Left cardiac atrium (tissue), 4 donors: ENCODE measurements at regions not wholly inside any gene's neighbourhood (a gene's known extent, or its start where the extent isn't known, plus 50 kb on each side); places are given as distances from the start of the nearest gene placed in this dataset.

Experiments
- ATAC-seq, 2 donors: fragments of 200-7000 bp; cut with Tn5 transposase; one replicate each; pipeline ENCODE4 v1.9.1; 2020; ENCODE audit warnings: mild to moderate bottlenecking in 2 of 2, moderate library complexity in 2 of 2
- DNase-seq: peaks from one replicate; pipeline ENCODE4 v3.0.0-alpha.2; 2020
- intact Hi-C, 2 donors: fragments of 100-400 bp; cut with DNase I; formaldehyde crosslinking; loops; one replicate each; pipeline versions ENCODE4 v1.14.1 to v1.15.1; 2022 to 2023
- donor health status: DM: no; HTN: yes; CAD: no.
- donor health status: DM: no; HTN: yes; CAD: no; lungs with severe emphysema.
- donor health status: DM: yes; HTN: yes; CAD: no.
- donor health status: Dilated cardiomyopathy.

DNA sequence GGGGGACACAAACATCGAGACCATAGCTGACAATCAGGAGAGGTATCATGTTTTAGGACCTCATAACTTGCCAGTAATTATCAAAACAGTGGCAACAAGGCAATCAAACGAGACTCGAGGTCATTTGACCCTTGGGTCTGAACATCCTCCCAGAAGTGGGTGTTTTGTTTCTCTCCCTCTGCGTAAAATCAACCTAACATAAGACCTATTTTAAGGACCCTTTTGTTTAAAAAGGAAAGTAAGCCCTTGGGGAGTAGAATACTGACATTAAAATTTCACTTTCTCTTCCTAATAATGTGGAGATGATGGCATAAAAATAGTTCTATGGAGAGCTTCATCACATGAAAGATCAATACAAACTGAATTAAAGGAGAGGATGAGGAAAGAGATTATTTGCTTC, 106.2 kb upstream of the PUDP start:
- DNase-seq (no peak), ATAC-seq (no peak)
- intact Hi-C loops: no loop called here

- intact Hi-C loops: no loop called here
- DNase-seq (no peak), ATAC-seq (no peak)
These were observed 105.6 kb upstream of the PUDP start for GRCh38 chrX:7253565-7253964.

DNA sequence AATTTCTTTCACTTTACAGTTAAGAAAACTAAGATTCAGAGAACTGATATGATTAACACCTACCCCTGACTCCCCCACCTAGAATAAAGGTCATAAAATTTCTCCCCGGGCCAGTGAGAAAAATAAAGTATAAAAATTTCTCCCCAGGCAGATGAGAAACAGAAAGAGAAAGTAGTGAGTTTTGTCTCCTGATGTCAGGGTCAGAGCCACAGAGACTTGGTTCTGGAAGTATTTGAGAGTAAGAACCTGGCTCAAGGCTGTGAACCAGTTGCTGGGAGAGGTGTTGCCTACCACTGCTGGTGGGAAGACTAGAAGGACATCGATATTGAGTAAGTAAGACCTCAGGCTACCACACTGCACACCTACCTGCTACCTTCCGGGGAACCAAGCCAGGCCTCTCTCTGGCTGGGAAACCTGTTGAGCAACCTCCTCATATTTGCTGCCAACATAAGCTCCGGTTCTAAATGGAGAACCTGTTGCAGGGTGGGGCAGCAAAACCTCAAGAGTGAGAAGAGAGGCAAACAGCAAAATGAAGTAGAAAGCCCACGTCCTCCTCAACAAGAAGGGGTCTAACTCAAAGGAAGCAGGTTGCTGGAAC, 104.2 kb upstream of the PUDP start:
- intact Hi-C loops: no loop called here
- ATAC-seq: no peak
- DNase-seq: no peak

DNA sequence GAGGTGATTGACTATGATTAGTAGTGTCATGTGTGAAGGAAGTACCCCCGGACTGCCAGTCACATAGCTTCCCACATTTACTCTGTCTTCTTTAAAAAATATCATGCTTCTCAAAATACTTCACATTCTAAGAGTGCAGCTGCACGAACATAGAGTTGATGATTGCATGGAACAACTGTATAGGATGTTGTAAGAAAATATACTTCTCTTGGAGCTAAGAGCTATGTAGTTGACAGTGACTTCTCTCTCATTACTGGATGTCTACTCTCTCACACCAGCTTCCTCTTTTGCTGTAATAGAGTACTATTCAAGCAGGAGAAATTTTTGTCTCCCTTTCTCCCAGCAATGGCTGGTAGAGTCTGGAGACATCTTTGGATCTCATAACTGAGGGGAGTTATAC, 99.4 kb upstream of the PUDP start:
- no peak for DNase-seq
- no peak for ATAC-seq
- intact Hi-C loops: no loop called here

DNA sequence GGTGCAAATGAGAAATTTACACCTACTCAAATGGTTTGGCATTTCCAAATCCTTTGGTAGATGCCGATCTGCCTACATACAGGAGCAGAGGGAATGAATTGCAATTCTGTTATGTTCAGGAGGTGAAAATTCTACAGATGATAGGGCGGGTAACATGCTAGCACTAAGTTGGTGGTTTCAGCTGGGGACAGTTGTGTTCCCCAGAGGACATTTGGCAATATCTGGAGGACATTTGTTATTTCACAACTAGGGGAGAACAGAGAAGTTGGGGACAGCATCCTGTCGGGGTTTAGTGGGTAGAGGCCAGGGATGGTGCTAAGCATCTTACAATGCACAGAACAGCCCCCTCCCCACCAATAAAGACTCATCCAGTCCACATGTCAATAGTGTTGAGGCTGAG, 96.5 kb upstream of the PUDP start:
- no peak for DNase-seq

GRCh38 chrX:7242613-7243012, 94.7 kb upstream of the PUDP start:
- intact Hi-C loops: no loop called here

More for the DNA sequence above, 96.5 kb upstream of the PUDP start:
- no peak for ATAC-seq
- intact Hi-C loops: no loop called here

DNA sequence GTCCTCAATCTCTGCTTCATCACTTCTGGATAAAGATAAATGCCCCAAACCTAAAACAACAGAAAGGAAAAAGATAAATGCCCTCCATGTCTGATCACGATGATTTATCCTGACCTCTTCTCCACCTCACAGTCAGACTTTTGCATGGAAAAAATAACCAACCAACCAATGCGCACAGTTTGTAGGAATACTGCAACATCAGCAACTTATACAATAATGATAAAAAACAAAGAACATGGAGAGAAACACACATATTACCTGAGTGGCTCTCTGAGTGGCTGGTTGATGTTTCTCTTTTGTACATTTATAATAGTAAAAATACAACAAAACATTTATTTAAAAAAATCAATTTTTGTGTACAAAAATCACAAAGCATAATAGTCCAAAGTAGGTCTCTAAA, 93.0 kb upstream of the PUDP start:
- no peak for DNase-seq
- ATAC-seq: no peak
- intact Hi-C loops: no loop called here

More at GRCh38 chrX:7242613-7243012, 94.7 kb upstream of the PUDP start:
- ATAC-seq (no peak), DNase-seq (no peak)

GRCh38 chrX:7235071-7235470, 87.1 kb upstream of the PUDP start:
- ATAC-seq (no peak), DNase-seq (no peak)
- intact Hi-C loops: no loop called here

- no peak for ATAC-seq
- intact Hi-C loops: no loop called here
- DNase-seq: no peak
These were observed 85.8 kb upstream of the PUDP start for GRCh38 chrX:7233580-7234406.

GRCh38 chrX:7228226-7228625, 80.3 kb upstream of the PUDP start:
- ATAC-seq: no peak
- intact Hi-C loops: no loop called here
- DNase-seq: no peak

DNA sequence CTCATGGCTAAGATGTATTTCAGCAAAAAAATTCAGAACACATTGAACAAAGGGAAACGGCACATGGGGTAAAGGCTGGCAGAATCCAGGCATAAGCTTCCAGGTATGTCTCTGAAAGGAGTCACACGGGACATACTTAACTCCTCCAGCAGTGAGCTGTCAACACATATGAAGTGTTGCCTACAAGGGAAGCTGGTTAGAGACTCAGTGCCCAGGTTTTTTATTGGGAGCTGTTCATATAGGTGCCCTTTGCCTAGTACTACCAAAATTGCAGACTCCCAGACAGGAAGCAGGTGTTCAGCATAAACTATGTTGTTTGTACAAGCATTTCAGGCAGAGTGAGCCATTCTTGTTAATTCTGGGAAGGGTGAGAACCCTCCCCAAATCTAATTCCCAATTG, 77.4 kb upstream of the PUDP start:
- ATAC-seq (no peak), DNase-seq (no peak)
- intact Hi-C loops: no loop called here

DNA sequence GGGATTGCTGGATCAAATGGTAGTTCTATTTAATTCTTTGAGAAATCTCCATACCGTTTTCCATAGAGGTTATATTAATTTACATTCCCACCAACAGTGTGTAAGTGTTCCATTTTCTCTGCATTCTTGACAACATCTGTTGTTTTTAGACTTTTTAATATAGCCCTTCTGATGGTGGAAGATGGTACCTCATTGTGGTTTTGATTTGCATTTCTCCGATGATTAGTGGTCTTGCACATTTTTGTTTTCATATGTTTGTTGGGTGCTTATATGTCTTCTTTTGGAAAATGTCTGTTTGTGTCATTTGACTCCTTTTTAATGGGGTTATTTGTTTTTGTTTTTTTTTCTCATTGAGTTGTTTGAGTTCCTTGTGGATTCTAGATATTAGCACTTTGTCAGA, 75.3 kb upstream of the PUDP start:
- intact Hi-C loops: no loop called here

GRCh38 chrX:7220121-7220520, 72.2 kb upstream of the PUDP start:
- ATAC-seq: no peak
- no peak for DNase-seq
- intact Hi-C loops: no loop called here

More for the DNA sequence above, 75.3 kb upstream of the PUDP start:
- no peak for ATAC-seq
- no peak for DNase-seq

DNA sequence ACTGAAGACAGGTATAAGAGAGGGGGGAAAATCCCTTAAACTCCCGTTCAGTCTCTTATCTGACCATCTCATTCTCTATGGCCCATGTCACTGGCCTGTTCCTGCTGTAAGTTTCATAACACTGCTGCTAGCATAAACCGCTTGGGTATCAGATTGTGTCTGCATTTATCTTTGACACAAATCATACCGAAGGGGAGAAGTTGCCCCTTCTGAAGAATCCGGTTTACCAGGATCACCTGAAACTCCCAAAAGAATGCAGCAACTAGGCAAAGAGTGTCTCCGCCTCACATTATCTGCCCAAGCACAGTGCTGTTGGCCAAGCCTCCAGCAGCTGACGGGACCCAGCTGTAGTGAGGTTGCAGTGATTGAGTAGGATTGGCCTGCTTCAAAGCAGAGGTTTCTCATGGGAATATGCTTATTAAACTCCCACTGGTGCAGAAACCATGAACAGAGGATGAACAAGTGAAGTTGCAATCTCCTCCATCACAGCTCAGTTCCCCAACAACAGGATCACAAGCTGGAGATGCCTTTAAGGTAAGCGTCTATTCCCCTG, 71.3 kb upstream of the PUDP start:
- intact Hi-C loops: no loop called here
- DNase-seq: no peak
- no peak for ATAC-seq

DNA sequence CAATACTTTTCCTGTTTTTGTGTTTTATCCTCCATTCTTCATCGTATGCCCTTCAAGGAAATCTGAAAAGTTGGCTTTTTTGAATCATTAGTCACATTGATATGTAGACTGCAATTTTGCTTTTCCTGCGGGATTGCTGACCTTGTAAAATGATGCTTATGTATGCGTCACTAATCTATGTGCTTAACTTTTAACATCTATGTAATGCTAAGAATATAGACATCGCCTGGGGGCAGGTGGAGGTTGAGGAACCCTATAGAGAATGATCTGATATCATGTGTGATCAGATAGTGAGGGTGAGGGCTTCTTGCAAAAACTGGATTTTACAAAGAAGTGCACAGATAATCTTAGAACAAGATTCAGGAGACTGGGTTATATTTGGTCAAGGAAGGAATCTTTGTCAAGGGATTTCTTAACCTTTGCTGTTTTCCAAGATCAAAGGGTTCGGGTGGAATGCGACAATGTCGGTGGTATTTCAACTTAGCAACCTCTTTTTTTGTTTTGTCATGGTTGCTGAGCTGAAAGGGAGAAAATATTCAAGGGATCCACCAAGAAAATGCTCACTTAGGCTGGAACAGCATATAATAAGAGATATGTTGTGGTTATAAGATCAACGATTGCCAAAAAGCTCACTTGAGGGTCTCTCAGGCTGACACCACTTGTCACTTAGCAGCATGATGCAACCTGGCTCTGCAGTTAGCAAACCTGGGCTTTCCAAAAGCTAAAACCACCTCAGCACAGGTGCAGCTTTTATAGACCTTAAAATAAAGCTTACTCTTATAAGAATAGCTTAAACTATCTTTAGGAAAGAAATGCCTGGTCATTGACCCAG, 70.6 kb upstream of the PUDP start:
- ATAC-seq (no peak), DNase-seq (no peak)
- intact Hi-C loops: no loop called here

DNA sequence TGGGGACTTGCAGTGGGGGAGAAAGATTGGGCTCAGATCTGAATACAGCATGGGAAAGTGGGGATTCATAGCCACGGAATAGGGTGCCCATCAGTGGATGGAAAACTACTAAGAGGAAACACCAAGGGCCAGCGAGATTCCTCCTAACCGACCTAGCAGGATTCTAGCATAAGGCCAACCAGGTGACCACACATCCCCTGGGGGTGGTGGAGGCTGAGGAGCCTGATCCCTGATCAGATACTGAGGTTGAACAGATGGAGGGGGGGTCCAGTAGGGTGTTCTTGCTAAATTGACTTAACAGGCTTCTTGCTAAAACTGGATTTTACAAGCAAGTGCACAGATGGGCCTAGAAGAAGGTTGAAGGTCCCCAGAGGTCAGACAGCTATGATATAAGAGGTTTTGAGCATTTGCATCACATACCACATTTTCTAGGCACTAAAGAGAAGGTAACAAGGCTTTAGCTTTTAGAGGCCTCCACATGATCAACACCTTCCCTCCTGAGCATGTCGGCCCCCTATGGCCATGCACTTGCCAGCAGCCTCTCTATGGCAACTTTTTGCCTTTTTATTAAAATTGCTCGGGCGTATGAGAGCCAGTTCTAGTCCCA, 69.1 kb upstream of the PUDP start:
- ATAC-seq: no peak
- no peak for DNase-seq
- intact Hi-C loops: no loop called here

DNA sequence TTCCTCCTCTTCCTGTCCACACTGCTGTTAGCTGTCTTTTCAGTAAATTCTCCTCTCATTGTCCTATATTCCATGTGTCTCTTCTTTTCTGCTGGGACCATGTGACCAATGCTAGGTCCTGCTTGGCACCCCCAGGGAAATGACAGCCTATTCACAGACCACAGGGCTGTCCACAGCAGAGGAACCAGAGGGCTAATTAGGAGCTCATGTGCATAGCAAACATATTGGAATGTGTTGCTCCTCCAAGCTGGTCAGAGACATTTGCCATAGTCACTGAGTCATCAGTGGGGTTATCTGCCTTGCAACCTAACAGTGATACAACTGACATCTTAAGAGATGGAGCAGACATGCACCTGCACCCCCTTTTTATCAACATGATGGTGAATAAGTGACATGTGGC, 67.9 kb upstream of the PUDP start:
- intact Hi-C loops: no loop called here
- ATAC-seq (no peak), DNase-seq (no peak)

DNA sequence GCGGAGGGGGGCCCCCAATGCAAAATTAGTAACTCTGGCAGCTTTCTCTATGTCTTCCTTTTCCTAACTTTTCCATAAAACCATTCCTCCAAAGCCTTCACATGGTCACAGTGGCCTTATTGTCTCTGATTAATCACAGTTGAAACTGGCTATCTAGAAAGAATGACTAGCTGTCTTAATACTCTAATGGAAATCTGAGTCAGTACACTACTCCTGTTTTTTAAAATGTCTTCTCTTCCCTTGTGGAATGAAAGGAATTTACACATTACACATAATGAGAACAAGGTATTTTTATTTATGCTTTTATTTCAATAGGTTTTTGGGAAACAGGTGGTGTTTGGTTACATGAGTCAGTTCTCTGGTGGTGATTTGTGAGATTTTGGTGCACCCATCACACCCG, 66.3 kb upstream of the PUDP start:
- intact Hi-C loops: no loop called here
- DNase-seq (no peak), ATAC-seq (no peak)

- intact Hi-C loops: no loop called here
- ATAC-seq (no peak), DNase-seq (no peak)
These were observed 57.2 kb upstream of the PUDP start for GRCh38 chrX:7205037-7205577.
